ENCODE measurements at regions not wholly inside any gene's neighbourhood (a gene's known extent, or its start where the extent isn't known, plus 50 kb on each side); places are given as distances from the start of the nearest gene placed in this dataset.

- no peak for DNase-seq
Observed at GRCh38 chr14:98437113-98437512, 834.9 kb downstream of the BCL11B start.

DNA sequence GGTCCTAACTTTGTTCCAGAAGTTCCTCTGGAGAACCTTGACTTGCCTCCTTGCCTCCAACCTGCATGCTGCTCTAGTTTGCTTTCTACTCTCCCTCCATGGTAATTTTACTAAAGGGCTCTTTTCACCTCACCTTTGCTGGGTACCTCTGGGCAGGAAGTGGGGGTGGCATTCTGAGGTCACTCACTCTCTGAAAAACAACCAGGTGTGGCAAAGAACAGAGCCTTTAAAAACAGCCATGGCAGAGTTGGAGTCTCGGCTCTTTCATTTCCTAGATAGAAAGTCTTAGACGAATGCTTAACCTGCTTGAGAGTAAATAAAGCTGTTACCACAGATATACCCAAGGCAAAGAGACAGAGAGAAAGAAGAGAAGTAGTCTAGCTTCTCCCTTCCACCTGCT lies 827.9 kb downstream of the BCL11B start:
- no peak for DNase-seq

GRCh38 chr14:98445718-98446117 lies 826.3 kb downstream of the BCL11B start:
- DNase-seq, result no peak

DNA sequence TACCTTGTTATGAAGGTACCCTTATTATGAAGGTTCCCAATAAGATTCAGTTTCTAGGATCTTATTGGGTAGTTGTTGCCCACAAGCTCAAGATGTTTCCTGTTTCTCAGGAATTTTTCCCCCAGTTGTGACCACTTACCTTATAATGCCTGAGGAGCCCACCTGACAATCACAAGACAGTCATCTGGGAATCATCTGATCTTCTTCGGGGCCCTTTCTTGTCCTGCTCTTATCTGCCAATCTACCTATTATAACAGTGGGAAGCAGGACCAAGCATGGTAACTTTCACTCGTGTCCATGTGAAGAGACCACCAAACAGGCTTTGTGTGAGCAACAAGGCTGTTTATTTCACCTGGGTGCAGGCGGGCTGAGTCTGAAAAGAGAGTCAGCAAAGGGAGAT lies 825.5 kb downstream of the BCL11B start:
- DNase-seq, result no peak

DNA sequence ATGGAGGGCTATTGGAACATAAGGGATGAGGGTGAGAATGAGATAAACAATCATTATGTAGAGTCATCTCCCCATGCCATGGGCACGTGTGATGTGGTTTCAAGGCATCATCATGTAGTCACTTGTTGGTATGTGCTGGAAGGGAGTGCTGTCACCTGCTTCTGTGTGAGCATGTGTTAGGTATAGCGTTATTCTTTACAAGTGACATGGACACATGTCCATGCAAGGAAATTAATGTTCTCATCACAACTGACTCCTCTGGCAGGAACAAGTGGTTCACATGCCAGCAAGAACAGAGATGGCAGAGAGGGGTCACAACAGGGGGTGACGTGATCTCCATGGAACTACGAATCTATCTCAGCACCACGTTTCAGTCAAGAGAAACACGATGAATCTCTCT lies 815.8 kb downstream of the BCL11B start:
- no peak for DNase-seq

GRCh38 chr14:98458702-98459101 lies 813.3 kb downstream of the BCL11B start:
- no peak for DNase-seq

GRCh38 chr14:98462908-98463307 lies 809.1 kb downstream of the BCL11B start:
- no peak for DNase-seq

DNA sequence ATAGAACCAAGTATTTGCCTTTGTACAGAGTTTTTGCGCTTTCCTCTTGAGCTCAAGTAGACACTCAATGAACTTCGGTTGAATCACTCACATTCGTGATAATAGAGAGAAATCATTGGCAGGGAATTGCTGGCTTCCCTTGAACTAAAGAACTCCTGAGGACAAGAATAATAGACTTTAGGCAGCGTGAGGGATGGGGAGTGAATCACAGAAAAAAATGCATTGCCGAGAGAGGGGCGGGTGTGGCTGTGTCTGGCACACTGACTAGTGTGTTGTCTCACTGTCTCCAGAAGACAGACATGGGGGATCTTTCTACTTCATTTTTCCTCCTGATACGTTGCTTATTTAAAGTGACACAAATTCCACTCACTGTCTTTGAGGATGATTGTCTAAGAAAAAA lies 805.2 kb downstream of the BCL11B start:
- DNase-seq, result no peak

- DNase-seq, result no peak
Observed at GRCh38 chr14:98470663-98471062, 801.3 kb downstream of the BCL11B start.

DNA sequence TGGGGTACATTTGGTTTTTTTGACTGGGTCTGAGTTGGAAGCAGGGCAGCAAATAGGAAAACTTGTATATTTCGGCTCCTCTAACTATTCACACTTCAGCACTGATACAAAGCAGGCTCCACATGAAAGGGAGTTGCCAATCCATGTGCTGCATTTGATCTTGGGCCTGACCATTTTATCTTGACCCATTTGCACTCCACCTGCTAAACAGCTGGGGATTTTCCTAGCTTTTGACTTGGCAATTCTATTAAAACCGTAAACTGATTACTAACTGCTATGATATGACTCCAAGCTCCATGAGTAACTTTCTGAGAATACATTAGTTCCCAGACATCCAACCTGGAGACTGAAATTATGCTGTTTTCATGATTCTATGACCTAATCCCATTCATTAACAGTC lies 797.1 kb downstream of the BCL11B start:
- no peak for DNase-seq

DNA sequence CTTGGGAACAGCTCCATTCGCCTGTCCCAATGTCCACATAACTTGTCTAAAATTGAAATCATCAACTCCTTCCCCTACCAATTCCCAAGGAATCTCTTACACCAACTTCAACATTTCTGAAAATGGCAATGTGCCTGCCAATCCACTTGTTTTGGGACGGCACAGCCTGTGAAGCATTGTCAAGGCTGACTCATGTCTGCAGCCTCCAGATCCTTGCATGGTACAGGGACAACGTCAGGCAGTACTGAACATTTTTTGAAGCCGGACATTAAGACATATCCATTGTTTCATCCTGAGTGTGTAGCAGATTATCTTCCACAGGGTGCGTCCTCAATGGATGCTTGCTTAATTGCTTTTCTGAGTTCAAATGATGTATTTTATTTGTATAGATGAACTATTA lies 794.1 kb downstream of the BCL11B start:
- no peak for DNase-seq

DNA sequence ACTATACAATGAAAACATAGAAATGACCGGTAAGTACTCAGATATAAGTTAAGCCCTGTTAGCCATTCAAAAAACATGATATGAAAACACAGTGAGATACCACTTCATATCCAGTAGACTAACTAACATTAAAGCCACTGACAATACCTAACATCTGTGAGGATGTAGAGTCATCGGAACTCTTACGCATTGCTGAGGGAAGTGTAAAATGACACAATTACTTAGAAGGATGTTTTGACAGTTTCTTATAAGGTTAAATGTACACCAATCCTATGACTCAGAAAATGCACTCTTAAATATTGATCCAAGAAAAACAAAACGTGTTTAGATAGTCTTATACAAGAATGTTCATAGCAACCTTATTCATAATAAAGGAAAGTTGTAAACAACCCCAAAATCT lies 782.9 kb downstream of the BCL11B start:
- DNase-seq, result no peak

GRCh38 chr14:98494582-98494981 lies 777.4 kb downstream of the BCL11B start:
- no peak for DNase-seq

- DNase-seq, result peak; percentile 21
Observed at GRCh38 chr14:98498019-98498885, 773.7 kb downstream of the BCL11B start.

DNA sequence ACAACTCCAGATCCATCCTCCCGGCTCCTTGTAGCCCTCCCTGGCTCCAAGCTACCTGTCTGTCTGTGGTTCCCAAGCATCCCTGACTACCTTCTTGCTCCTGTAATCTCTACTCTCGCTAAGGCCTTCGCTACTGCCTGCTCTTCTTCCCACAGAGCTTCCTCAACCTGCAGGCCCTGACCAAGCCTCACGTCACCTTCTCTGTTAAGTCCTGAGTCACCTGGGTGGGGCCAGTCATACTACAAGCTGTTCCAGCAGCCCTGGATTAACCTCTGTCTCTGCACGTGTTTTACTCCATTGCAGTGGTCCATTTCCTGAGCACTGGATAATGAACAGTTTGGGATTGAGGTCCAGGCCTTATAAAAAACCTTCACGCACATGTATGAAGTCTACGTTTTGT lies 770.7 kb downstream of the BCL11B start:
- no peak for DNase-seq

DNA sequence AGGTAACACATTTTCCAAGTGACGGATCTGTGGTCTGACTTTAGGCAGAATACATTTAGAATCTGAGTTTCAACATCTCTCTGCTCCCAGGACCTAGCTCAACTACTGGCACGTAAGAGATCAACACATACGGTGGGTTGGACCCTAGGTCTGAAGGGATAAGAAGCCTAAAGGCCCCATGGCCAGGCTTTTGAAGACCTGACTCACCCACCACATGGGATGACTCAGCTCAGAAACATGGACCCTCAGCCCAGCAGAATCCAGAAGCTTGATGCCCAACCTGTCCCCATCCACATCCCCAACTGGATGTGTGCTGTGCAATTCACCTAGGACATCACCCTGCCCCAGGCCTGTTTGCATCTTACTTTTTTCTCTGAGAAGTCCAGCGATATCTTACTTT lies 770.2 kb downstream of the BCL11B start:
- no peak for DNase-seq

DNA sequence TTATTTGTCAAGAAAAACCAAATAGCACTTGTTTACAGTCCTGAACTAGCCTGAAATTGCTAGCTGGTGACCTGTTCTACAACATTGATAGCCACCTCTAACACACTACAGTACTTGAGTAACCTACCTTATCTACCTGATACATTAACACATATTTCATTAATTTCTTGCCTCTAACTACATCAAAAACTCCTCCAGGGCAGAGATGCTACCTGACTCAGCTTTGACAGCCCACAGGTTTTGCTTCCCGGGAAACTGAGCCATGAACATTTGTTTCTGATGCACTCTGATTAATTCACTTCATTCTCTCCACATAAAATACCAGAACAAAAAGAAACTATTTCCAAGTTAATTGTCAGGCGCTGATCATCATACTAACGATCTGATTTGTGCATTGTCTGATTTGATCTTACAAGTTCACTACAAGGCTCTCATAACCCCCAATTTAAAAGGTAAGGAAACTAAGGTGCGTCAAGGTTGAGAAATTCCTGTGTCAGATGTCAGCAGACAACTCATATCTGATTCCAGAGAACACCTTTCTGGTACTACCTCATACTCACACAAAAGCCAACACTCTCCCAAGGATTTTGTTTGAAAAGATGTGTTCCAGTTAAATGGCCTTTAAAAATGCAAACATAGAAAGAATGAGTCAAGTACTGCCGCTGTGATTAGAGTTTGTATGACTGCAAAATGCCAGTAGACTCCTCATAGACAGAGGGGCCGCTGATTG lies 768.7 kb downstream of the BCL11B start:
- DNase-seq, result no peak

DNA sequence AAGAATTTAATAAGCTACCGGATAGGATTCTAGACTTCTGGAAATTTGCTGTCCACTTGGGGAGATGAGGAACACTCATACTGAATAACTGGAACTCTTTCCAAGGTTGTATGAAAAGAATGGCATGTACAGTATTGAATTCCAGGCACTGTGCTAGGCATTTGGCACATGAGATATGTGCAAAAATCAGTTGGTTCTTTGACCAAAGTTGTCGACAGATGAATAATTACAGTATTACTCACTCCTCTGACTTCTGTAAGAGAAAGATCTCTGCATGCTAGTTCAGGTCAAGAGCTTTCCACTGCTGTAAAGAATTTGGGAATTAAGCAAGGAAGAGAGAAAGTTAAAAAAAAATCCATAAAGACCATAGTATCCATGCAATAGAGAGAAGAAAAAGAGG lies 764.7 kb downstream of the BCL11B start:
- DNase-seq, result no peak

DNA sequence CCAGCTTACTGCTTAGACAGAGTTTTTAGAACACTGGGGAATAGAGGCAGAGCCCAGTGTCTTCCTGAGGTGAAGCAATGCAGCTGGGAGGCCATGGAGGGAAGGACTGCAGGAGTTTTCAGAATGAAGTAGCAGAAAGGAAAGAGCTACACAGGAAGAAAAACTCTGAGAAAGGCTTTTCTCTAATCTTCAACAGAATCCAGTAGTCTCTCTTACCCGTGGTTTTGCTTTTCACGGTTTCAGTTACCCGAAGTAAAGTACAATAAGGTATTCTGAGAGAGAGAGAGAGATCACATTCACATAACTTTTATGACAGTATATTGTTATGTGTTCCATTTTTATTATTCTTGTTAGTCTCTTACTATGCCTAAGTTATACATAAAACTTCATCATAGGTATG lies 761.6 kb downstream of the BCL11B start:
- DNase-seq, result no peak

DNA sequence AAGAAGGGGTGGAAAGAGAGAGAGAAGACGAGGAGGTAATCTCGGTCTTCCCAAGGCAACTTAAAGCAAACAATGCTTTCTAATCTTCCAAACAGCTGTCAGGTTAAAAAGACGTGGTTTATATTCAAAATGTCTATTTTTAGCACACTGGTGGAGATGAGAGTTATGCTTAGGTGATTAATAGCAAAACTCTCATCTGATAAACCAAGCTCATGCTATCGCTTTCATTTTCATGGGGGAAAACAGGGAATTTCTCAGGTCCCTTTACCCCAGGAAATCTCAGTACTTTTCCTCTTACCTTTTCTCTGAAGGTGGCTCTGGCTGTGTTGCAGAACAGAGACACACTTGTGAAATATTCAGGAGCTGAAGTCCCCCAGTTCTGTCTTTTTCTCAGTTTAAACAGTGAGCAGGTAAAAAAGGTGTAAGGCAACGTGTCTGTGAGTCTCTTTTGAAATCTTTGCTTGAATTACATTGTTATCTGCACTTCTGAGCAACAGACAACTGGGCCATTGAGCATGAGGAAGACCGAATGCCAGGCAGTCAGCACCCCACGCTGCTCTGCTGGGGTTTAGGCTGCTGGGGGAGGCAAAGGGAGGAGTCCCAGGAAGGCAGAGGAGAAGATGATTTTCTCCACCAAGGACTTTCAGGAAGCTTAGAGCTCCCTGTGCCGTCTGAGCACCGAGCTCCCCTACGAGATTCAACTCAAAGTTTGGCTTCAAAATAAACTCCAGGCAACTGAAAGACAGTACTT lies 759.3 kb downstream of the BCL11B start:
- DNase-seq, result no peak

GRCh38 chr14:98513558-98513957 lies 758.4 kb downstream of the BCL11B start:
- no peak for DNase-seq

- no peak for DNase-seq
Observed at GRCh38 chr14:98514016-98514415, 758.0 kb downstream of the BCL11B start.

GRCh38 chr14:98536256-98536655 lies 735.7 kb downstream of the BCL11B start:
- no peak for DNase-seq

DNA sequence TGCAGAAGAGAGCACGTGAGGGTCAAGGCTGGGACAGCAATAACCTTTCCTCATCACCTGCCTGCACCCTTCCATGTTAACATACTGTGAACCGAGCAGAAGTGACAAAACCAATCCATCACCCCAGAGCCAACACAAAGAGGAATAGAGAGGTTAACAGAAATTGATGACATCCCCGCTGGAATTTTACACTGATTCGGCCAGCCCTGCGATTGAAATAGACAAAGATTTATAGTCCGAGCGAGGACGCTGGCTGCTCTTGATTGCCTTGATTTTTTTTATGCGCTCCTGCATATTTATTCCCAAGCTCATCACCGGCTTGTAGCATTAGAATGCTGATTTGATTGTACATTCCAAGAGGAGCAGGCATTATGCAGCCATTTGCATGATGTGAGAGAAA lies 729.7 kb downstream of the BCL11B start:
- DNase-seq, result peak; percentile 53
